Astrocyte of the cerebellum (primary cell): ENCODE measurements at regions not wholly inside any gene's neighbourhood (a gene's known extent, or its start where the extent isn't known, plus 50 kb on each side); places are given as distances from the start of the nearest gene placed in this dataset.

ENCODE experiments used
- DNase-seq: peaks from one replicate; pipeline ENCODE4 v3.0.0-alpha.2; 2011; ENCODE audit warnings: low read depth
- H3K4me3 ChIP-seq: 2 replicates; pipeline ENCODE4 v1.5.1; 2011; ENCODE audit warnings: mild to moderate bottlenecking, low read depth, low read length, moderate library complexity
- in situ Hi-C: cut with HindIII; loops from 2 replicates; pipeline ENCODE4 v1.10.0; 2017; ENCODE audit warnings: low sequenced_read_pairs
- TF ChIP-seq, protein P1 (sequence below): IDR thresholded peaks from 2 replicates; pipeline ENCODE4 v1.5.1; 2012; ENCODE audit warnings: low read length, low read depth, moderate library complexity, mild to moderate bottlenecking; ENCODE audit errors: missing control alignments

DNA sequence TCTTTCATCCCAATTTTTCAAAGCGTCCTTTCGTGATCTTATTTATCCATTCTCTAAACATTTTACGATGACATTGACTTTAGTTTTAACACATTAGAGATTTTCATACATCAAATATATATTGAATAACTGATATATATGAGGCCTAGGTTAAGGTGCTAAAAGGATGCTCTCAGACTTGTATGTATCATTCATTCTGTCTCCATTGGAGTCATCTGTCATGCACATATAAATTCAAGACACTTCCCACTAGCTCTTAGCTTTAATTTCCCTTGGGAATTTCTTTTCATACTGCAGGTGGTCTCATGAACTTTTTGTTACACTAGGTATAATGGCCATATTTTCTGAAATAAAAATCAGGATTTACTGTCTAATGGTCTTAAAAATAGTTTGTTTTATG, 635.8 kb upstream of the C9orf72 start:
- TF ChIP-seq, protein P1, sequence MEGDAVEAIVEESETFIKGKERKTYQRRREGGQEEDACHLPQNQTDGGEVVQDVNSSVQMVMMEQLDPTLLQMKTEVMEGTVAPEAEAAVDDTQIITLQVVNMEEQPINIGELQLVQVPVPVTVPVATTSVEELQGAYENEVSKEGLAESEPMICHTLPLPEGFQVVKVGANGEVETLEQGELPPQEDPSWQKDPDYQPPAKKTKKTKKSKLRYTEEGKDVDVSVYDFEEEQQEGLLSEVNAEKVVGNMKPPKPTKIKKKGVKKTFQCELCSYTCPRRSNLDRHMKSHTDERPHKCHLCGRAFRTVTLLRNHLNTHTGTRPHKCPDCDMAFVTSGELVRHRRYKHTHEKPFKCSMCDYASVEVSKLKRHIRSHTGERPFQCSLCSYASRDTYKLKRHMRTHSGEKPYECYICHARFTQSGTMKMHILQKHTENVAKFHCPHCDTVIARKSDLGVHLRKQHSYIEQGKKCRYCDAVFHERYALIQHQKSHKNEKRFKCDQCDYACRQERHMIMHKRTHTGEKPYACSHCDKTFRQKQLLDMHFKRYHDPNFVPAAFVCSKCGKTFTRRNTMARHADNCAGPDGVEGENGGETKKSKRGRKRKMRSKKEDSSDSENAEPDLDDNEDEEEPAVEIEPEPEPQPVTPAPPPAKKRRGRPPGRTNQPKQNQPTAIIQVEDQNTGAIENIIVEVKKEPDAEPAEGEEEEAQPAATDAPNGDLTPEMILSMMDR = no peak
- no peak for DNase-seq
- in situ Hi-C loops = no loop called here
- no peak overlapping the region for H3K4me3 ChIP-seq

DNA sequence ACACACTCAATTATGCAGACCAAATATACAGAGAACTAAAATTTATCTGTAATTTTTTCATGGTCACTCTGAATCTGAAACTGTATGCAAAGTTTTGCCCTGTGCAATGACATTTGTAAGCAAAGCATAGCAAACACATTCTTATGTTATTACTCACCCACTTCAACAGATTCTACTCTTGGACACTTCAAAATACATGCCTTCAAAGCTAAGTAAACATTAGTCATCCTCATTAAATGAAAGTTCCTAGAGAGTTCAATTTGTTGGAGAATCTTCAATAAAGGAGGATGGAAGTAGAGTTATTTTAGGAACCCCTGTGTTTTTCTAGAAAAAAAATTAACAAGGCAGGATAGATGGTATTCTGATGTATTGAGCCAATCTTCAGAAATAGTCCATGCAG, 639.7 kb upstream of the C9orf72 start:
- DNase-seq = peak; percentile 80
- TF ChIP-seq, protein P1 = no peak
- H3K4me3 ChIP-seq = no peak overlapping the region
- in situ Hi-C loops = no loop called here

DNA sequence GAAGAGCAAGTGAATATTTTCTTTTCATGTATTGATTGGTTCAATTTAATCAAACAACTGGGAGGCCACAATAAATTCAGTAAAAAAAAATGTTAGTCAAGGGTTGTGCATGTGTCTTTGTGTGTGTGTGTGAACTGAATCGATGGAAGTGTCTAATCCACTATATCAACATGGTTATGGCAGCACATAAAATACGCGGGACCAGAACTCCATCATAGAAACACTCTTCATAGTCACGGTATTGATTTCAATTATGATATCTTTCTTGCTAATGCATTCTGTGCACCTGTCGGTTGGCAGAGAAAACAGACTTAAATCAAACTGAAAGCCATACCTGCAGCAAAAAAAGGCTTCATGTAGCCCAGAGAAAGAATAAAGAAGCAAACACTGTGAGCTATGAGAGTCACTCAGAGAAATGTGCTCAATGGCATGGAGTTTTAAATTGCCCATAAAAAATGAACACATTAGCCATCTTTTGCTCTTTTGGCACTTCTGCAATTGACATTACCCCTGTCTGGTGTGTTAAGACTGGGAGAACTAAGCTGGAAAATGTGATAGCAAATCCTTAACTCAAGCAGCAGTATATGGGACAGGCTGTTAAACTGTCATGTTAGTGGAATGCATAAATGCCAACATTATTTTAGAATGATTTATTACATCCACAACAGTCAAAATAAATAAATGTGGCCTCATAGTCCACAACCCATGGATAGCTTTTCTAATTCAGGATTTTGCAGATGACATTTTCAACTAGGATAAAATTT, 642.4 kb upstream of the C9orf72 start:
- in situ Hi-C loops = no loop called here
- H3K4me3 ChIP-seq = no peak overlapping the region
- no peak for DNase-seq
- TF ChIP-seq, protein P1 = no peak

DNA sequence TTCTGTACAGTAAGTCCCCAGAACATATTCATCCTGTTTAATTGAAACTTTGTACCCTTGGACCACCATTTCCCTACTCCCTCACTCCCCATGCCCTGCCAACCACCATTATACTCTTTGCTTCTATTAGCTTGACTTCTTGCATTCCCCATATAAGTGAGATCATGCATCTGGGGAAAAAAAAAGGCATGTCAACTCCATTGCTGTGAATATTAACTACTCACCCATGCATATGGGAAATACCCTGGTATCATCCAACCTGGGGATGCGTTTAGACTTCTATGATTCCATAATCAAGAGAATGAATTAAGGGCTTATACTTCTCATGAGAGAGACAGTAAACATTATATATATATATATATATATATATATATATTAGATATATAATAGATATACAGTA, 659.4 kb upstream of the C9orf72 start:
- H3K4me3 ChIP-seq = no peak overlapping the region
- TF ChIP-seq, protein P1 = no peak
- in situ Hi-C loops = no loop called here
- no peak for DNase-seq

DNA sequence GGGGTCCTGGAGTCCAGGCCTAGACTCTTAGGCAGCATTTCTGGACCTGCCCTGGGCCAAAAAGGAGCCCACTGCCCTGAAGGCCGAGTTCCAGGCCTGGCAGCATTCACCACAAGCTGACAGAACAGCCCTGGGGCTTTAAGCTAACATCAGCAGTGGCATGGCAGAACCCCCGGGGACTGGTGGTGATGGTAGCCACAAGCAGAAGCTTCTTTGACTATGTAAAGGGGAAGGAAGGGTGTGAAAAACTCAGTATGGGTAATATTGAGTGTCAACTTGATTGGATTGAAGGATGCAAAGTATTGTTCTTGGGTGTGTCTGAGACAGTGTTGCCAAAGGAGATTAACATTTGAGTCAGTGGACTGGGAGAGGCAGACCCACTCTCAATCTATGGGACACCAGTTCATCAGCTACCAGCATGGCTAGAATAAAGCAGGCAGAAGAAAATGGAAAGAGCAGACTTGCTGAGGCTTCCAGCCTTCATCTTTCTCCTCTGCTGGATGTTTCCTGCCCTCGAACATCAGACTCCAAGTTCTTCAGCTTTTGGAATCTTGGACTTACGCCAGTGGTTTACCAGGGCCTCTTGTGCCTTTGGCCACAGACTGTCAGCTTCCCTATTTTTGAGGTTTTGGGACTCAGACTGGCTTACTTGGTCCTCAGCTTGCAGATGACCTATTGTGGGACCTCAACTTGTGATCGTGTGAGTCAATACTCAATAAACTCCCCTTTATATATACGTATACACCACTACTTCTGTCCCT, 661.0 kb upstream of the C9orf72 start:
- in situ Hi-C loops = no loop called here
- no peak overlapping the region for H3K4me3 ChIP-seq
- TF ChIP-seq, protein P1 = no peak
- DNase-seq = no peak

DNA sequence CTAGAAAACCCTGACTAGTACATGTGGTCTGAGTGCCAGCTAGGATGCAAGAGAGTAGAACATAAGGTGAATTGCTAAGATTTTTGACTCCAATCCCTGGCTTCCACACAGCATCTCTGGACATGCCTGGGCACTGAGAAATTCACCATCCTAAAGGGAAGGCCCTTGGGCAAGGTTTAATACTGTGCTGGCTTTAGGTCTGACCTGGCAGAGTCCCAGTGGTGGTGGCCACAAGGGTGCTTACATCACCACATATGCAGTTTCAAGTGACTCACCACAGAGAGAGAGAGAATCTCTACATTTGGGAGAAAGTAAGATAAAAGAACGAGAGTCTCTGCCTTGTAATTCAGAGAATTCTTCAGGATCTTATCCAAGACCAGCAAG, 661.6 kb upstream of the C9orf72 start:
- DNase-seq = peak; percentile 83
- TF ChIP-seq, protein P1 = no peak
- H3K4me3 ChIP-seq = no peak overlapping the region
- in situ Hi-C loops = no loop called here
